Liver (tissue), 3 donors: ENCODE measurements at regions not wholly inside any gene's neighbourhood (a gene's known extent, or its start where the extent isn't known, plus 50 kb on each side); places are given as distances from the start of the nearest gene placed in this dataset.

ENCODE experiments used
- CTCF ChIP-seq: fragments of 150-350 bp; IDR thresholded peaks from 2 replicates; pipeline ENCODE4 v1.5.1; 2017; ENCODE audit warnings: improper control_type of control experiment, low read depth, low read length; ENCODE audit not compliant: missing input control
- EGR1 ChIP-seq, 2 donors: IDR thresholded peaks; 2 replicates each; pipeline ENCODE4 v1.6.1; 2016 to 2018; ENCODE audit warnings: antibody characterized with exemption in 2 of 2, low read depth in 2 of 2
- FOXA1 ChIP-seq: IDR thresholded peaks from 2 replicates; pipeline ENCODE4 v1.6.1; 2016; ENCODE audit warnings: antibody characterized with exemption
- GABPA ChIP-seq, 2 donors: IDR thresholded peaks in 1 of 2; conservative IDR thresholded peaks in 1 of 2; 2 replicates each; pipeline ENCODE4 v1.6.1; 2016; ENCODE audit warnings: antibody characterized with exemption in 2 of 2, mild to moderate bottlenecking in 1 of 2, moderate library complexity in 1 of 2
- JUND ChIP-seq, 2 donors: IDR thresholded peaks; 2 replicates each; pipeline ENCODE4 v1.6.1; 2016; ENCODE audit warnings: antibody characterized with exemption in 2 of 2
- MAX ChIP-seq: IDR thresholded peaks from 2 replicates; pipeline ENCODE4 v1.6.1; 2016; ENCODE audit warnings: antibody characterized with exemption
- NR2F2 ChIP-seq: IDR thresholded peaks from 2 replicates; pipeline ENCODE4 v1.6.1; 2016; ENCODE audit warnings: antibody characterized with exemption
- RAD21 ChIP-seq, 2 donors: IDR thresholded peaks; 2 replicates each; pipeline ENCODE4 v1.6.1; 2016; ENCODE audit warnings: antibody characterized with exemption in 2 of 2, mild to moderate bottlenecking in 2 of 2
- RXRA ChIP-seq, 2 donors: IDR thresholded peaks; 2 replicates each; pipeline ENCODE4 v1.6.1; 2017 to 2018; ENCODE audit warnings: antibody characterized with exemption in 2 of 2, mild to moderate bottlenecking in 1 of 2
- TAF1 ChIP-seq: conservative IDR thresholded peaks from 2 replicates; pipeline ENCODE4 v1.6.1; 2016; ENCODE audit warnings: antibody characterized with exemption, mild to moderate bottlenecking
- YY1 ChIP-seq: IDR thresholded peaks from 2 replicates; pipeline ENCODE4 v1.6.1; 2016; ENCODE audit warnings: antibody characterized with exemption, mild to moderate bottlenecking
- ZBTB33 ChIP-seq: IDR thresholded peaks from 2 replicates; pipeline ENCODE4 v1.6.1; 2016; ENCODE audit warnings: antibody characterized with exemption
- TF ChIP-seq, protein P1 (sequence below): IDR thresholded peaks from 2 replicates; pipeline ENCODE4 v1.6.1; 2016; ENCODE audit warnings: antibody characterized with exemption, mild to moderate bottlenecking
- donor health status: healthy.
- donor health status: healthy.

DNA sequence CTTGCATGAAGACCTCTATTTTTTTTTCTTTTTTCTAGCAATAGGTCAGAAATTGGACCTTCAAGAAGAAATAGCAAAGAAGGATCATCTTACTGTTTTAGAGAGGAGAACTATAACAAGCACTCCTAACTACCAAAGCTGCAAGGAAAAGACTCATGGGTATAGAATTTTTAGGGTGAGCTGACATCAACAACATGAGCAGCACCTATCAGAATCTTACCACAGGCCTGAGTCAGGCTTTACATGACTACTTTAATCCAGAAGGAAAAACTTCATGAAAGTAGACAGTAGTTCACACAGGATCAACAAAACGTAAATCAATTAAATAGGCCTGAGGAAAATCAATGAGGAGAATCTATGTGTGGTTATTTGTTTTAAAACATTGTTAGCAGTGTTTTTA lies 130.5 kb downstream of the FAM76B start:
- TF ChIP-seq CTCF (no peak), YY1 (no peak), RXRA (IDR thresholded peaks at IDR 0.05) (no peak), GABPA (IDR thresholded peaks at IDR 0.05 in 1 of 2, conservative IDR thresholded peaks at IDR 0.05 in 1 of 2) (no peak), JUND (IDR thresholded peaks at IDR 0.05) (no peak), EGR1 (IDR thresholded peaks at IDR 0.05; ENCODE audit: low read depth in 2 of 2) (no peak), ZBTB33 (no peak), FOXA1 (no peak), NR2F2 (no peak), TAF1 (no peak), RAD21 (IDR thresholded peaks at IDR 0.05) (no peak), MAX (no peak)
- TF ChIP-seq, protein P1, sequence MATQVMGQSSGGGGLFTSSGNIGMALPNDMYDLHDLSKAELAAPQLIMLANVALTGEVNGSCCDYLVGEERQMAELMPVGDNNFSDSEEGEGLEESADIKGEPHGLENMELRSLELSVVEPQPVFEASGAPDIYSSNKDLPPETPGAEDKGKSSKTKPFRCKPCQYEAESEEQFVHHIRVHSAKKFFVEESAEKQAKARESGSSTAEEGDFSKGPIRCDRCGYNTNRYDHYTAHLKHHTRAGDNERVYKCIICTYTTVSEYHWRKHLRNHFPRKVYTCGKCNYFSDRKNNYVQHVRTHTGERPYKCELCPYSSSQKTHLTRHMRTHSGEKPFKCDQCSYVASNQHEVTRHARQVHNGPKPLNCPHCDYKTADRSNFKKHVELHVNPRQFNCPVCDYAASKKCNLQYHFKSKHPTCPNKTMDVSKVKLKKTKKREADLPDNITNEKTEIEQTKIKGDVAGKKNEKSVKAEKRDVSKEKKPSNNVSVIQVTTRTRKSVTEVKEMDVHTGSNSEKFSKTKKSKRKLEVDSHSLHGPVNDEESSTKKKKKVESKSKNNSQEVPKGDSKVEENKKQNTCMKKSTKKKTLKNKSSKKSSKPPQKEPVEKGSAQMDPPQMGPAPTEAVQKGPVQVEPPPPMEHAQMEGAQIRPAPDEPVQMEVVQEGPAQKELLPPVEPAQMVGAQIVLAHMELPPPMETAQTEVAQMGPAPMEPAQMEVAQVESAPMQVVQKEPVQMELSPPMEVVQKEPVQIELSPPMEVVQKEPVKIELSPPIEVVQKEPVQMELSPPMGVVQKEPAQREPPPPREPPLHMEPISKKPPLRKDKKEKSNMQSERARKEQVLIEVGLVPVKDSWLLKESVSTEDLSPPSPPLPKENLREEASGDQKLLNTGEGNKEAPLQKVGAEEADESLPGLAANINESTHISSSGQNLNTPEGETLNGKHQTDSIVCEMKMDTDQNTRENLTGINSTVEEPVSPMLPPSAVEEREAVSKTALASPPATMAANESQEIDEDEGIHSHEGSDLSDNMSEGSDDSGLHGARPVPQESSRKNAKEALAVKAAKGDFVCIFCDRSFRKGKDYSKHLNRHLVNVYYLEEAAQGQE = no peak
